22Rv1 (cell line): ENCODE measurements at regions not wholly inside any gene's neighbourhood (a gene's known extent, or its start where the extent isn't known, plus 50 kb on each side); places are given as distances from the start of the nearest gene placed in this dataset.

Experiments
- H3K27ac ChIP-seq: fragments of 450-650 bp; 2 replicates; pipeline ENCODE4 v1.5.1; 2017
- ZFX ChIP-seq: fragments of 450-650 bp; IDR thresholded peaks from 2 replicates; pipeline ENCODE4 v1.6.1; 2017; ENCODE audit warnings: antibody characterized with exemption, borderline replicate concordance
- TF ChIP-seq, protein P1 (sequence below): fragments of 450-650 bp; IDR thresholded peaks from 2 replicates; pipeline ENCODE4 v1.5.1; 2017; ENCODE audit warnings: mild to moderate bottlenecking

- TF ChIP-seq ZFX: no peak
- TF ChIP-seq, protein P1, sequence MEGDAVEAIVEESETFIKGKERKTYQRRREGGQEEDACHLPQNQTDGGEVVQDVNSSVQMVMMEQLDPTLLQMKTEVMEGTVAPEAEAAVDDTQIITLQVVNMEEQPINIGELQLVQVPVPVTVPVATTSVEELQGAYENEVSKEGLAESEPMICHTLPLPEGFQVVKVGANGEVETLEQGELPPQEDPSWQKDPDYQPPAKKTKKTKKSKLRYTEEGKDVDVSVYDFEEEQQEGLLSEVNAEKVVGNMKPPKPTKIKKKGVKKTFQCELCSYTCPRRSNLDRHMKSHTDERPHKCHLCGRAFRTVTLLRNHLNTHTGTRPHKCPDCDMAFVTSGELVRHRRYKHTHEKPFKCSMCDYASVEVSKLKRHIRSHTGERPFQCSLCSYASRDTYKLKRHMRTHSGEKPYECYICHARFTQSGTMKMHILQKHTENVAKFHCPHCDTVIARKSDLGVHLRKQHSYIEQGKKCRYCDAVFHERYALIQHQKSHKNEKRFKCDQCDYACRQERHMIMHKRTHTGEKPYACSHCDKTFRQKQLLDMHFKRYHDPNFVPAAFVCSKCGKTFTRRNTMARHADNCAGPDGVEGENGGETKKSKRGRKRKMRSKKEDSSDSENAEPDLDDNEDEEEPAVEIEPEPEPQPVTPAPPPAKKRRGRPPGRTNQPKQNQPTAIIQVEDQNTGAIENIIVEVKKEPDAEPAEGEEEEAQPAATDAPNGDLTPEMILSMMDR: no peak
- H3K27ac ChIP-seq: no peak overlapping the region
These were observed 130.0 kb upstream of the HS3ST2 start for GRCh38 chr16:22683730-22684573.

- no peak overlapping the region for H3K27ac ChIP-seq
- TF ChIP-seq ZFX: no peak
- TF ChIP-seq, protein P1: no peak
These were observed 129.1 kb upstream of the HS3ST2 start for GRCh38 chr16:22684574-22685458.

DNA sequence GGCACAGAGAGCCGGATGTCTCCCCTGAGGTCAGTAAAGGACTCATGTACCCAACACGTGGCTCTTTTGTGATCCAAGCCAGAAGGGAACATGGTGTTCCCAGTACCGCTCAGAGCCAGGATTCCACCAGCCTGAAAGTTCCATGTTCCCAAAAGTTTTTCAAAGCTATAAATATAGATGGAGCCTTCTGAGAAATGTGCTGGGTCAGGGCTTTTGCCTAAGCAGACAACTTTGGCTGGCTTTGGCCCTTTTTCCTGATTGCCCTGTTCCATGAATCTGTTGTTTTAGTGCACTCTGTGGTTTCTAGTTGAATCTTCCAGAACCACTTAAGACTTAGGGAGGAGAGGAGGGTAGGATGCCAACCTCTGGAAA lies 128.5 kb upstream of the HS3ST2 start:
- TF ChIP-seq ZFX: no peak
- TF ChIP-seq, protein P1: no peak
- H3K27ac ChIP-seq: no peak overlapping the region

GRCh38 chr16:22687031-22687530 lies 126.9 kb upstream of the HS3ST2 start:
- no peak overlapping the region for H3K27ac ChIP-seq
- no peak for TF ChIP-seq ZFX
- TF ChIP-seq, protein P1: no peak

GRCh38 chr16:22688463-22688862 lies 125.5 kb upstream of the HS3ST2 start:
- no peak overlapping the region for H3K27ac ChIP-seq
- no peak for TF ChIP-seq ZFX
- TF ChIP-seq, protein P1: no peak

GRCh38 chr16:22688930-22689329 lies 125.0 kb upstream of the HS3ST2 start:
- H3K27ac ChIP-seq: no peak overlapping the region
- no peak for TF ChIP-seq ZFX
- TF ChIP-seq, protein P1: no peak
